Vagina (tissue), 2 donors: ENCODE measurements at regions not wholly inside any gene's neighbourhood (a gene's known extent, or its start where the extent isn't known, plus 50 kb on each side); places are given as distances from the start of the nearest gene placed in this dataset.

Source experiments
- CTCF ChIP-seq, 3 experiments: fragments of 450-650 bp in 2 of 3; fragments of 200-600 bp in 1 of 3; sonication (generic) in 1 of 3; IDR thresholded peaks; one replicate each; pipeline ENCODE4 v1.5.1; 2017 to 2019; ENCODE audit warnings: antibody characterized with exemption in 3 of 3, mild to moderate bottlenecking in 2 of 3, moderate library complexity in 2 of 3
- POLR2A ChIP-seq, 2 donors: fragments of 450-650 bp; IDR thresholded peaks; one replicate each; pipeline ENCODE4 v1.6.1; 2017; ENCODE audit warnings: antibody characterized with exemption in 2 of 2, mild to moderate bottlenecking in 2 of 2, moderate library complexity in 2 of 2
- POLR2AphosphoS5 ChIP-seq, 2 donors: sonication (generic); formaldehyde crosslinking; IDR thresholded peaks; one replicate each; pipeline ENCODE4 v1.9.0; 2017; ENCODE audit warnings: antibody characterized with exemption in 2 of 2, mild to moderate bottlenecking in 2 of 2, low read depth in 1 of 2; ENCODE audit not compliant: insufficient read depth in 1 of 2

GRCh38 chr3:17972476-17972875 lies 230.0 kb upstream of the TBC1D5 start:
- TF ChIP-seq CTCF (IDR thresholded peaks at IDR 0.05): no peak
- TF ChIP-seq POLR2AphosphoS5 (IDR thresholded peaks at IDR 0.05; ENCODE audit: insufficient read depth in 1 of 2, low read depth in 1 of 2): no peak
- no peak for TF ChIP-seq POLR2A (IDR thresholded peaks at IDR 0.05)
